ENCODE measurements at regions not wholly inside any gene's neighbourhood (a gene's known extent, or its start where the extent isn't known, plus 50 kb on each side); places are given as distances from the start of the nearest gene placed in this dataset.

DNA sequence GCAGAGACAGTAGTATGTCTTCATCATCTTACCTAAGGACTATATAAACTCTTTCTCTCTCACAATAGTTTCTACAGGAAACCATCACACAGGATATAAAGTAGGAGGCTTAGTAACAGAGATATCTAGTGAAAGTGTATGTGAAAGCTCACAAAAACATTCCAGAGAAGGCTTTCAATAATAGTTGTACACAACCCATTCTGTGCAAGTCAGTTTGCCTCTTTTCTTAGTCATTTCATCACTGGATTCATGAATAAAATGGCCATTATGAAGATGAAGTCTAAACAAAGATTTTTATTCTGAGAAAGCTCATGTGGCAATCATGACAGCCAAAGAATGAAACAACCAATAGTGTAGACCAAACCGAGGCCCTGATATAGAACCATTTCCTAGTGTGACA, 178.8 kb downstream of the GNAT3 start:
- H4K20me1 ChIP-seq (replicated peaks; ENCODE audit: control insufficient read depth, extremely low read depth, insufficient read depth, low read length), result no peaks in the 10 kb centered on the region
- H3K9me1 ChIP-seq (replicated peaks; ENCODE audit: control insufficient read depth, extremely low read depth, insufficient read depth, low read length), result no peaks in the 10 kb centered on the region
- H3K9ac ChIP-seq (replicated peaks; ENCODE audit: extremely low read depth, insufficient read depth, low read length), result no peak overlapping the region
- no peak overlapping the region for H3K4me3 ChIP-seq (replicated peaks in 1 of 3; ENCODE audit: insufficient read depth in 1 of 3, low read depth in 1 of 3, low read length in 3 of 3)
- FAIRE-seq, result no peak
- no peaks in the 10 kb centered on the region for H3K79me2 ChIP-seq (ENCODE audit: control insufficient read depth, insufficient read depth, low read length)
- H3K27me3 ChIP-seq (ENCODE audit: control insufficient read depth in 2 of 2, insufficient read depth in 2 of 2, low read length in 2 of 2), result no peaks in the 10 kb centered on the region
- H3K4me1 ChIP-seq (ENCODE audit: control insufficient read depth, extremely low read depth, insufficient read depth, low read length), result peaks cover 10% of the 10 kb centered on the region
- CTCF ChIA-PET, result interaction anchor here (1.0 kb wide), 1 partner anchor 13 kb away, joined by 4 read pairs; no protein-coding TSS in a partner anchor
- BruUV-seq (replicated peaks), result no TSS peak
- no peak overlapping the region for H3K4me2 ChIP-seq (ENCODE audit: insufficient read depth, low read length)
- no peak for TF ChIP-seq EZH2 (IDR thresholded peaks at IDR 0.05; ENCODE audit: borderline replicate concordance, low read depth, low read length, severe bottlenecking)
- TF ChIP-seq, protein P1, sequence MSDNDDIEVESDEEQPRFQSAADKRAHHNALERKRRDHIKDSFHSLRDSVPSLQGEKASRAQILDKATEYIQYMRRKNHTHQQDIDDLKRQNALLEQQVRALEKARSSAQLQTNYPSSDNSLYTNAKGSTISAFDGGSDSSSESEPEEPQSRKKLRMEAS (IDR thresholded peaks at IDR 0.05; ENCODE audit: insufficient read depth, insufficient read length), result no peak
- no peak for TF ChIP-seq MYC (IDR thresholded peaks at IDR 0.05; ENCODE audit: low read depth, low read length)
- no peaks in the 10 kb centered on the region for H3K36me3 ChIP-seq (ENCODE audit: control insufficient read depth in 2 of 2, extremely low read depth in 1 of 2, insufficient read depth in 2 of 2, low read length in 2 of 2)
- no peaks in the 10 kb centered on the region for H3K9me3 ChIP-seq (replicated peaks; ENCODE audit: control insufficient read depth, insufficient read depth, low read length)
- POLR2A ChIA-PET, result no interaction called here
- DNase-seq (ENCODE audit: low read depth, low spot score), result no peak
- intact Hi-C loops (cut with micrococcal nuclease) (no loop called here), dilution Hi-C loops (cut with MboI; ENCODE audit: extremely low pct_ligation_motif_present, low sequenced_read_pairs) (no loop called here)
- no peak overlapping the region for H2AFZ ChIP-seq (ENCODE audit: low read depth, low read length)
- H3K27ac ChIP-seq (ENCODE audit: insufficient read depth, low read depth, low read length), result no peak overlapping the region

DNA sequence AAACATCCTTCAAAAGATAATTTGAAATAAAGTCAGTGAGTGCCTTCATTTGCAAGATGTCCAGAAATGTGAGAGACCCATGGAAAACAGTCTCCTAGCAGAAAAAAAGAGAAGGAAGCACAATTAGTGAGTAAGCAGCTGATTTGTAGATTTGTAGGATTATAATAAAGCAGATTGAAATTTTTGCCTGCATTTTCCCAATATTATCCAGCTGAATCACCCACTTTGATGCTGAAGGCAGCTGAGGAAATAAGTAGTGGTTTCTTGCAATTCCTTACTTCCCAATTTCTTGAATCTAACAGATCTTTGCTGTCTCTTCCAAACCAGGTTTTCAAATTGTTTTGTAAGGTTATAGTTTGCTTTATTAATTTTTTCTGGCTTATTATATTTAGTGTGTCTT, 181.4 kb downstream of the GNAT3 start:
- no TSS peak for BruUV-seq (replicated peaks)
- H3K9ac ChIP-seq (replicated peaks; ENCODE audit: extremely low read depth, insufficient read depth, low read length), result no peak overlapping the region
- no peak overlapping the region for H3K4me2 ChIP-seq (ENCODE audit: insufficient read depth, low read length)
- intact Hi-C loops (cut with micrococcal nuclease) (no loop called here), dilution Hi-C loops (cut with MboI; ENCODE audit: extremely low pct_ligation_motif_present, low sequenced_read_pairs) (no loop called here)
- peaks cover 6% of the 10 kb centered on the region for H3K4me1 ChIP-seq (ENCODE audit: control insufficient read depth, extremely low read depth, insufficient read depth, low read length)
- no peaks in the 10 kb centered on the region for H3K9me3 ChIP-seq (replicated peaks; ENCODE audit: control insufficient read depth, insufficient read depth, low read length)
- H4K20me1 ChIP-seq (replicated peaks; ENCODE audit: control insufficient read depth, extremely low read depth, insufficient read depth, low read length), result no peaks in the 10 kb centered on the region
- FAIRE-seq (no peak), DNase-seq (ENCODE audit: low read depth, low spot score) (no peak)
- H3K27ac ChIP-seq (ENCODE audit: insufficient read depth, low read depth, low read length), result no peak overlapping the region
- no peaks in the 10 kb centered on the region for H3K79me2 ChIP-seq (ENCODE audit: control insufficient read depth, insufficient read depth, low read length)
- H2AFZ ChIP-seq (ENCODE audit: low read depth, low read length), result no peak overlapping the region
- CTCF ChIA-PET, result interaction anchor here (1.2 kb wide), 1 partner anchor 62 kb away, joined by 3 read pairs; no protein-coding TSS in a partner anchor
- POLR2A ChIA-PET, result no interaction called here
- no peaks in the 10 kb centered on the region for H3K36me3 ChIP-seq (ENCODE audit: control insufficient read depth in 2 of 2, extremely low read depth in 1 of 2, insufficient read depth in 2 of 2, low read length in 2 of 2)
- H3K4me3 ChIP-seq (replicated peaks in 1 of 3; ENCODE audit: insufficient read depth in 1 of 3, low read depth in 1 of 3, low read length in 3 of 3), result no peak overlapping the region
- TF ChIP-seq, protein P1 (IDR thresholded peaks at IDR 0.05; ENCODE audit: insufficient read depth, insufficient read length), result no peak
- no peak for TF ChIP-seq GATA2 (IDR thresholded peaks at IDR 0.05; ENCODE audit: insufficient read depth, insufficient read length, low read depth, low read length)
- no peaks in the 10 kb centered on the region for H3K9me1 ChIP-seq (replicated peaks; ENCODE audit: control insufficient read depth, extremely low read depth, insufficient read depth, low read length)
- no peaks in the 10 kb centered on the region for H3K27me3 ChIP-seq (ENCODE audit: control insufficient read depth in 2 of 2, insufficient read depth in 2 of 2, low read length in 2 of 2)

Data from endothelial cell of umbilical vein (primary cell).